Liver (tissue), 8 donors: ENCODE measurements at regions not wholly inside any gene's neighbourhood (a gene's known extent, or its start where the extent isn't known, plus 50 kb on each side); places are given as distances from the start of the nearest gene placed in this dataset.

Experiments used
- DNase-seq: peaks from one replicate; pipeline ENCODE4 v3.0.0-alpha.2; 2017; ENCODE audit warnings: low spot score
- H3K27ac ChIP-seq, 2 donors: one replicate each; pipeline ENCODE4 v1.7.0; 2013; ENCODE audit warnings: inconsistent platforms in 2 of 2, low read length in 2 of 2, control low read depth in 1 of 2, low read depth in 1 of 2, mild to moderate bottlenecking in 1 of 2
- H3K27me3 ChIP-seq, 4 donors: one replicate each; pipeline versions ENCODE4 v1.6.1 to v1.7.0; 2013; ENCODE audit warnings: low read length in 3 of 4, inconsistent platforms in 1 of 4, mild to moderate bottlenecking in 1 of 4, moderate library complexity in 1 of 4; ENCODE audit not compliant: control insufficient read depth in 4 of 4, insufficient read depth in 4 of 4
- H3K36me3 ChIP-seq, 4 donors: one replicate each; pipeline versions ENCODE4 v1.6.1 to v1.7.0; 2013; ENCODE audit warnings: low read length in 3 of 4, mild to moderate bottlenecking in 3 of 4, low read depth in 1 of 4, moderate library complexity in 1 of 4; ENCODE audit not compliant: control insufficient read depth in 4 of 4, insufficient read depth in 3 of 4
- H3K4me1 ChIP-seq, 4 donors: one replicate each; pipeline versions ENCODE4 v1.6.1 to v1.7.0; 2013; ENCODE audit warnings: low read length in 3 of 4, mild to moderate bottlenecking in 3 of 4, moderate library complexity in 1 of 4; ENCODE audit not compliant: control insufficient read depth in 4 of 4, insufficient read depth in 4 of 4
- H3K4me3 ChIP-seq, 3 donors: one replicate each; pipeline versions ENCODE4 v1.6.1 to v1.7.0; 2013; ENCODE audit warnings: low read length in 3 of 3, control low read depth in 1 of 3, low read depth in 1 of 3, mild to moderate bottlenecking in 1 of 3
- H3K9ac ChIP-seq, 2 donors: one replicate each; pipeline ENCODE4 v1.7.0; 2013; ENCODE audit warnings: low read length in 2 of 2, mild to moderate bottlenecking in 2 of 2, moderate library complexity in 2 of 2, control low read depth in 1 of 2, low read depth in 1 of 2
- H3K9me3 ChIP-seq, 4 donors: one replicate each; pipeline versions ENCODE4 v1.6.1 to v1.7.0; 2013; ENCODE audit warnings: low read length in 3 of 4; ENCODE audit not compliant: control insufficient read depth in 4 of 4
- JUND ChIP-seq, 2 donors: IDR thresholded peaks; 2 replicates each; pipeline ENCODE4 v1.6.1; 2016; ENCODE audit warnings: antibody characterized with exemption in 2 of 2
- NR2F2 ChIP-seq: IDR thresholded peaks from 2 replicates; pipeline ENCODE4 v1.6.1; 2016; ENCODE audit warnings: antibody characterized with exemption
- RAD21 ChIP-seq, 2 donors: IDR thresholded peaks; 2 replicates each; pipeline ENCODE4 v1.6.1; 2016; ENCODE audit warnings: antibody characterized with exemption in 2 of 2, mild to moderate bottlenecking in 2 of 2
- RXRA ChIP-seq, 2 donors: IDR thresholded peaks; 2 replicates each; pipeline ENCODE4 v1.6.1; 2017 to 2018; ENCODE audit warnings: antibody characterized with exemption in 2 of 2, mild to moderate bottlenecking in 1 of 2
- SP1 ChIP-seq: IDR thresholded peaks from 2 replicates; pipeline ENCODE4 v1.6.1; 2018; ENCODE audit warnings: antibody characterized with exemption, mild to moderate bottlenecking
- TAF1 ChIP-seq: conservative IDR thresholded peaks from 2 replicates; pipeline ENCODE4 v1.6.1; 2016; ENCODE audit warnings: antibody characterized with exemption, mild to moderate bottlenecking
- YY1 ChIP-seq: IDR thresholded peaks from 2 replicates; pipeline ENCODE4 v1.6.1; 2016; ENCODE audit warnings: antibody characterized with exemption, mild to moderate bottlenecking
- WGBS: extraction: QIAGEN DNeasy Blood & Tissue Kit; methylation state at CpG from one replicate; pipeline ENCODE4 v1.1.7; 2013; 5-methylcytosine and 5-hydroxymethylcytosine counted together
- TF ChIP-seq, protein P1 (sequence below): IDR thresholded peaks from 2 replicates; pipeline ENCODE4 v1.6.1; 2016; ENCODE audit warnings: antibody characterized with exemption, mild to moderate bottlenecking
- TF ChIP-seq, protein P2 (sequence below): fragments of 150-350 bp; IDR thresholded peaks from 2 replicates; pipeline ENCODE4 v1.5.1; 2017; ENCODE audit warnings: improper control_type of control experiment, low read depth, low read length; ENCODE audit not compliant: missing input control
- TF ChIP-seq, protein P3 (sequence below): IDR thresholded peaks from 2 replicates; pipeline ENCODE4 v1.6.1; 2016; ENCODE audit warnings: antibody characterized with exemption
- donor health status: healthy.
- donor health status: healthy.
- donor health status: healthy.
- donor health status: healthy.
- donor health status: healthy.

DNA sequence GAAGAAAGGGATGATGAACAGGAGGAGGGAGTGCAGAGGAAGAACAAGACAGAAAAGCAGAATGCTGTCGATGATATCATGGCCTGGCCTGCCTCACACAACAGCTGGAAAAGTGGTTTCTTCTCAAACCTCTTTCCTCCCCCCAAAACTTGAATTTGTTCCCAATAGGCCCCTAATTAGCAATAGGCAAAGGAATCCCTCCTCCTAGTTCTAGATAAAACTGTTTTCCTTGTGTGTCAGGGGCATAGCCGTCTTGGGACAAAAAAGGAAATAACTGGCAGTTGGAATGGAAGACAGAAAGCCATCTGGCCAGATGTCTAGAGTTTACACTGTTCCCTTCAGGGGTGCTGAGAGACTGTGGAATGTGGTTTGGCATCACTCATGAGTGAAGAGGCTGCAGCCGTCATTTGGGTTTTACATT lies 177.8 kb upstream of the C1QTNF7 start:
- no peaks in the 10 kb centered on the region for H3K4me1 ChIP-seq
- H3K4me3 ChIP-seq: no peak overlapping the region
- H3K9ac ChIP-seq: no peak overlapping the region
- no peak overlapping the region for H3K27ac ChIP-seq
- no peak for DNase-seq
- no peaks in the 10 kb centered on the region for H3K27me3 ChIP-seq
- WGBS: 76% methylated on average over 3 of the region's 3 CpGs
- H3K36me3 ChIP-seq: no peaks in the 10 kb centered on the region
- no peaks in the 10 kb centered on the region for H3K9me3 ChIP-seq
- TF ChIP-seq NR2F2 (peak; percentile 18), SP1 (no peak)

DNA sequence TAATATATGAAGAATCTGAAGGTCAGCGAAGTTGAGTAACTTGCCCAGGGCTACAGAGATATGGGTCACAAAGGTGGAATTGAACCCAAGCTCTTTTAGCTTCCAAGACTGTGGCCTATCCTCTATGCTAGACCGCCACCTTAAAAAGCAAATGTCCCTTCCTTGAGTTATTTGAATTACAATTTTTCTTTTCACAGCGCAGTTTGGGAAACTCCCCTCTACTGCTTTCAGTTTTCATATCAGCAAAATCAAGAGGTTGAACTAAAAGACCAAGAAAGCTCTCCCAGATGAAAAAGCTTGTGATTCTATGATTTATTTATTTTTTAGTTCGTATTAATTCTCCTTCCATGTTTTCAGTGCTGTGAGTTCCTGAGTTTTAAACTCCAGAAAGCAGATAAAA lies 174.5 kb upstream of the C1QTNF7 start:
- no peaks in the 10 kb centered on the region for H3K36me3 ChIP-seq
- DNase-seq: no peak
- no peak overlapping the region for H3K9ac ChIP-seq
- no peak overlapping the region for H3K27ac ChIP-seq
- H3K27me3 ChIP-seq: no peaks in the 10 kb centered on the region
- H3K4me3 ChIP-seq: no peak overlapping the region
- no peaks in the 10 kb centered on the region for H3K4me1 ChIP-seq
- no peak for TF ChIP-seq RAD21 (IDR thresholded peaks at IDR 0.05)
- TF ChIP-seq, protein P1, sequence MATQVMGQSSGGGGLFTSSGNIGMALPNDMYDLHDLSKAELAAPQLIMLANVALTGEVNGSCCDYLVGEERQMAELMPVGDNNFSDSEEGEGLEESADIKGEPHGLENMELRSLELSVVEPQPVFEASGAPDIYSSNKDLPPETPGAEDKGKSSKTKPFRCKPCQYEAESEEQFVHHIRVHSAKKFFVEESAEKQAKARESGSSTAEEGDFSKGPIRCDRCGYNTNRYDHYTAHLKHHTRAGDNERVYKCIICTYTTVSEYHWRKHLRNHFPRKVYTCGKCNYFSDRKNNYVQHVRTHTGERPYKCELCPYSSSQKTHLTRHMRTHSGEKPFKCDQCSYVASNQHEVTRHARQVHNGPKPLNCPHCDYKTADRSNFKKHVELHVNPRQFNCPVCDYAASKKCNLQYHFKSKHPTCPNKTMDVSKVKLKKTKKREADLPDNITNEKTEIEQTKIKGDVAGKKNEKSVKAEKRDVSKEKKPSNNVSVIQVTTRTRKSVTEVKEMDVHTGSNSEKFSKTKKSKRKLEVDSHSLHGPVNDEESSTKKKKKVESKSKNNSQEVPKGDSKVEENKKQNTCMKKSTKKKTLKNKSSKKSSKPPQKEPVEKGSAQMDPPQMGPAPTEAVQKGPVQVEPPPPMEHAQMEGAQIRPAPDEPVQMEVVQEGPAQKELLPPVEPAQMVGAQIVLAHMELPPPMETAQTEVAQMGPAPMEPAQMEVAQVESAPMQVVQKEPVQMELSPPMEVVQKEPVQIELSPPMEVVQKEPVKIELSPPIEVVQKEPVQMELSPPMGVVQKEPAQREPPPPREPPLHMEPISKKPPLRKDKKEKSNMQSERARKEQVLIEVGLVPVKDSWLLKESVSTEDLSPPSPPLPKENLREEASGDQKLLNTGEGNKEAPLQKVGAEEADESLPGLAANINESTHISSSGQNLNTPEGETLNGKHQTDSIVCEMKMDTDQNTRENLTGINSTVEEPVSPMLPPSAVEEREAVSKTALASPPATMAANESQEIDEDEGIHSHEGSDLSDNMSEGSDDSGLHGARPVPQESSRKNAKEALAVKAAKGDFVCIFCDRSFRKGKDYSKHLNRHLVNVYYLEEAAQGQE: no peak
- WGBS: 80% methylated on average over 4 of the region's 4 CpGs
- H3K9me3 ChIP-seq: no peaks in the 10 kb centered on the region

DNA sequence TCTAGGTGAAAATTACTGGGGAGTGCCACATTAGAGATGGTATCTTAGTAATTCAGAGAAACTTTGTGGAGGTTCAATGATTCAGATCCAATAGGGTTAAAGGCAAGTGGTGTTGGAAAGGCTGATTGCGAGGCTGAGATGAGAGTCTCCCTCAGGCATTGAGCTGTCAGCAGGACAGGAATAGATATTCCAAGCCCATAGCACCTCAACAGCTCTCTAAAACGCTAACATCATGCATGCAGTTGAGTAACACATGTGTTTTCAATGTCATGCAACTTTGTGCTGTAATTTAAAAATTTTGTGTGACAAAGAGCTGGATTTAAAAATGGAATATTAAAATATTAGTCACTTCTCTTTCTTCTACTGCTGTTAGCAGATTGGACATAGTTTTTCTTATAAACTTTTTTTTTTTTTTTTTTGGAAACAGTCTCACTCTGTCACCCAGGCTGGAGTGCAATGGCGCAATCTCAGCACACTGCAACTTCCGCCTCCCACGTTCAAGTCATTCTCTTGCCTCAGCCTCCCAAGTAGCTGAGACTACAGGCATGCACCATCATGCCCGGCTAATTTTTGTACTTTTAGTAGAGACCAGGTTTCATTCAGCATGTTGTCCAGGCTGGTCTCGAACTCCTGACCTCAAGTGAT lies 173.5 kb upstream of the C1QTNF7 start:
- TF ChIP-seq NR2F2 (no peak), TAF1 (no peak), YY1 (no peak), SP1 (no peak), RXRA (IDR thresholded peaks at IDR 0.05) (no peak), JUND (IDR thresholded peaks at IDR 0.05) (no peak)
- TF ChIP-seq, protein P2, sequence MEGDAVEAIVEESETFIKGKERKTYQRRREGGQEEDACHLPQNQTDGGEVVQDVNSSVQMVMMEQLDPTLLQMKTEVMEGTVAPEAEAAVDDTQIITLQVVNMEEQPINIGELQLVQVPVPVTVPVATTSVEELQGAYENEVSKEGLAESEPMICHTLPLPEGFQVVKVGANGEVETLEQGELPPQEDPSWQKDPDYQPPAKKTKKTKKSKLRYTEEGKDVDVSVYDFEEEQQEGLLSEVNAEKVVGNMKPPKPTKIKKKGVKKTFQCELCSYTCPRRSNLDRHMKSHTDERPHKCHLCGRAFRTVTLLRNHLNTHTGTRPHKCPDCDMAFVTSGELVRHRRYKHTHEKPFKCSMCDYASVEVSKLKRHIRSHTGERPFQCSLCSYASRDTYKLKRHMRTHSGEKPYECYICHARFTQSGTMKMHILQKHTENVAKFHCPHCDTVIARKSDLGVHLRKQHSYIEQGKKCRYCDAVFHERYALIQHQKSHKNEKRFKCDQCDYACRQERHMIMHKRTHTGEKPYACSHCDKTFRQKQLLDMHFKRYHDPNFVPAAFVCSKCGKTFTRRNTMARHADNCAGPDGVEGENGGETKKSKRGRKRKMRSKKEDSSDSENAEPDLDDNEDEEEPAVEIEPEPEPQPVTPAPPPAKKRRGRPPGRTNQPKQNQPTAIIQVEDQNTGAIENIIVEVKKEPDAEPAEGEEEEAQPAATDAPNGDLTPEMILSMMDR: no peak
- TF ChIP-seq, protein P3, sequence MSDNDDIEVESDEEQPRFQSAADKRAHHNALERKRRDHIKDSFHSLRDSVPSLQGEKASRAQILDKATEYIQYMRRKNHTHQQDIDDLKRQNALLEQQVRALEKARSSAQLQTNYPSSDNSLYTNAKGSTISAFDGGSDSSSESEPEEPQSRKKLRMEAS: no peak
- TF ChIP-seq, protein P1: no peak
- H3K36me3 ChIP-seq: no peaks in the 10 kb centered on the region
- no peak for DNase-seq

More for the DNA sequence above, 173.5 kb upstream of the C1QTNF7 start:
- Histone ChIP-seq H3K9ac (no peak overlapping the region), H3K27me3 (no peaks in the 10 kb centered on the region), H3K4me3 (no peak overlapping the region), H3K27ac (no peak overlapping the region), H3K4me1 (no peaks in the 10 kb centered on the region), H3K9me3 (no peaks in the 10 kb centered on the region)
- WGBS: 84% methylated on average over 7 of the region's 7 CpGs
